IMR-90 (cell line): ENCODE measurements at regions not wholly inside any gene's neighbourhood (a gene's known extent, or its start where the extent isn't known, plus 50 kb on each side); places are given as distances from the start of the nearest gene placed in this dataset.

Experiments
- ATAC-seq: fragments of 200-7000 bp; cut with Tn5 transposase; 2 replicates; pipeline ENCODE4 v1.9.1; 2020; ENCODE audit warnings: low read depth, mild to moderate bottlenecking, moderate library complexity
- BruUV-seq: library from RNA; stranded (reverse); fragments of 400-500 nt; replicated peaks from 2 replicates; lab custom pipeline; 2021; lab: Mats Ljungman, UMichigan
- CTCF ChIA-PET: fragments of 300-600 bp; formaldehyde crosslinking; extraction: SDS; loops from one replicate; lab custom pipeline; 2021; ENCODE audit warnings: antibody characterized with exemption; lab: Yijun Ruan, JAX
- POLR2A ChIA-PET: fragments of 300-600 bp; sonication (Branson Sonifier 250); formaldehyde crosslinking; loops from one replicate; lab custom pipeline; 2022; ENCODE audit warnings: antibody characterized with exemption; ENCODE audit not compliant: unreplicated experiment; lab: Charles Lee
- DNase-seq: peaks from one replicate; pipeline ENCODE4 v3.0.0; 2013
- H2AFZ ChIP-seq: replicated peaks from 2 replicates; pipeline ENCODE3; 2013; ENCODE audit warnings: low read length, mild to moderate bottlenecking; ENCODE audit not compliant: poor library complexity
- H2AK5ac ChIP-seq: 2 replicates; pipeline ENCODE4 v1.6.1; 2013; ENCODE audit warnings: low read depth, low read length, inconsistent platforms
- H2AK9ac ChIP-seq: replicated peaks from 2 replicates; pipeline ENCODE3; 2013; ENCODE audit warnings: mild to moderate bottlenecking, low read depth, low read length, moderate library complexity; ENCODE audit not compliant: poor library complexity
- H2BK120ac ChIP-seq: 2 replicates; pipeline ENCODE4 v1.6.1; 2013; ENCODE audit warnings: low read depth, low read length, inconsistent platforms
- H2BK15ac ChIP-seq: 3 replicates; pipeline ENCODE4 v1.6.1; 2013; ENCODE audit warnings: low read depth, low read length, inconsistent platforms
- H2BK20ac ChIP-seq: 2 replicates; pipeline ENCODE4 v1.6.1; 2013; ENCODE audit warnings: low read depth, mild to moderate bottlenecking, inconsistent platforms, low read length, moderate library complexity
- H2BK5ac ChIP-seq: 2 replicates; pipeline ENCODE4 v1.6.1; 2013; ENCODE audit warnings: mild to moderate bottlenecking, low read depth, low read length, inconsistent platforms; ENCODE audit not compliant: poor library complexity, severe bottlenecking
- H3K14ac ChIP-seq: replicated peaks from 2 replicates; pipeline ENCODE4 v1.6.1; 2013; ENCODE audit warnings: low read depth, low read length, inconsistent platforms
- H3K18ac ChIP-seq: 2 replicates; pipeline ENCODE4 v1.6.1; 2013; ENCODE audit warnings: low read depth, low read length, control low read depth
- H3K23ac ChIP-seq: 2 replicates; pipeline ENCODE4 v1.6.1; 2013; ENCODE audit warnings: low read depth, low read length, inconsistent platforms
- H3K27ac ChIP-seq: 2 replicates; pipeline ENCODE4 v1.5.1; 2013; ENCODE audit warnings: mild to moderate bottlenecking, control low read depth, low read length; ENCODE audit not compliant: insufficient read depth
- H3K27me3 ChIP-seq: 2 replicates; pipeline ENCODE4 v1.6.1; 2013; ENCODE audit warnings: low read length; ENCODE audit not compliant: control insufficient read depth, insufficient read depth
- H3K36me3 ChIP-seq: 2 replicates; pipeline ENCODE4 v1.6.1; 2013; ENCODE audit warnings: low read length, mixed read lengths; ENCODE audit not compliant: control insufficient read depth, insufficient read depth
- H3K4ac ChIP-seq: 2 replicates; pipeline ENCODE4 v1.6.1; 2013; ENCODE audit warnings: low read depth, low read length, inconsistent platforms
- H3K4me1 ChIP-seq: 2 replicates; pipeline ENCODE4 v1.6.1; 2013; ENCODE audit warnings: low read length, mixed read lengths; ENCODE audit not compliant: control insufficient read depth, insufficient read depth
- H3K4me2 ChIP-seq: 2 replicates; pipeline ENCODE4 v1.6.1; 2013; ENCODE audit warnings: low read depth, mild to moderate bottlenecking, control low read depth, low read length, moderate library complexity
- H3K4me3 ChIP-seq: 2 replicates; pipeline ENCODE4 v1.5.1; 2013; ENCODE audit warnings: low read depth, mild to moderate bottlenecking, control low read depth, low read length, moderate library complexity; ENCODE audit not compliant: insufficient read depth
- H3K56ac ChIP-seq: 2 replicates; pipeline ENCODE4 v1.6.1; 2013; ENCODE audit warnings: low read length, inconsistent platforms; ENCODE audit not compliant: insufficient read depth; ENCODE audit errors: extremely low read depth
- H3K79me1 ChIP-seq, 2 experiments: 2 replicates each; pipeline ENCODE4 v1.6.1; 2013; ENCODE audit warnings: low read length in 2 of 2, inconsistent platforms in 1 of 2, low read depth in 1 of 2
- H3K9ac ChIP-seq: 2 replicates; pipeline ENCODE4 v1.6.1; 2013; ENCODE audit warnings: low read depth, low read length, control low read depth
- H3K9me1 ChIP-seq: 2 replicates; pipeline ENCODE4 v1.6.1; 2013; ENCODE audit warnings: low read length, inconsistent platforms; ENCODE audit not compliant: insufficient read depth
- H3K9me3 ChIP-seq: 2 replicates; pipeline ENCODE4 v1.6.1; 2013; ENCODE audit warnings: low read length; ENCODE audit not compliant: control insufficient read depth, insufficient read depth
- H4K20me1 ChIP-seq: 2 replicates; pipeline ENCODE4 v1.6.1; 2013; ENCODE audit warnings: low read length, inconsistent platforms; ENCODE audit not compliant: insufficient read depth
- H4K5ac ChIP-seq: 2 replicates; pipeline ENCODE4 v1.6.1; 2013; ENCODE audit warnings: mild to moderate bottlenecking, low read depth, low read length, control low read depth
- H4K8ac ChIP-seq, 2 experiments: 2 replicates each; pipeline ENCODE4 v1.6.1; 2013; ENCODE audit warnings: low read depth in 2 of 2, low read length in 2 of 2, control low read depth in 1 of 2, inconsistent platforms in 1 of 2
- H4K91ac ChIP-seq: 2 replicates; pipeline ENCODE4 v1.6.1; 2013; ENCODE audit warnings: low read depth, low read length, inconsistent platforms; ENCODE audit not compliant: insufficient read depth
- CEBPB ChIP-seq: IDR thresholded peaks from 2 replicates; pipeline ENCODE4 v1.6.1; 2012; ENCODE audit warnings: low read depth, low read length, improper control_type of control experiment
- FOS ChIP-seq: fragments of 150-350 bp; IDR thresholded peaks from 2 replicates; pipeline ENCODE4 v1.6.1; 2016; ENCODE audit warnings: low read depth, low read length
- MAZ ChIP-seq: IDR thresholded peaks from 2 replicates; pipeline ENCODE4 v1.6.1; 2012; ENCODE audit warnings: low read depth, mild to moderate bottlenecking, low read length, improper control_type of control experiment, moderate library complexity, borderline replicate concordance
- RAD21 ChIP-seq: IDR thresholded peaks from 2 replicates; pipeline ENCODE4 v1.6.1; 2012; ENCODE audit warnings: low read length, improper control_type of control experiment
- dilution Hi-C: fragments of 300-500 bp; cut with HindIII; formaldehyde crosslinking; loops from one replicate; pipeline ENCODE4 v1.14.3; 2018; ENCODE audit warnings: low sequenced_read_pairs; ENCODE audit not compliant: unreplicated experiment
- in situ Hi-C: fragments of 300-500 bp; cut with MboI; formaldehyde crosslinking; loops from 3 replicates; pipeline ENCODE4 v1.14.3; 2019; ENCODE audit warnings: low sequenced_read_pairs, inconsistent platforms, mixed read lengths
- intact Hi-C: fragments of 100-400 bp; cut with micrococcal nuclease; formaldehyde crosslinking; loops from 2 replicates; pipeline ENCODE4 v1.10.0; 2022
- TF ChIP-seq, protein P1 (sequence below): fragments of 150-350 bp; IDR thresholded peaks from 2 replicates; pipeline ENCODE4 v1.6.1; 2016; ENCODE audit warnings: low read depth, mild to moderate bottlenecking, low read length, moderate library complexity, borderline replicate concordance

DNA sequence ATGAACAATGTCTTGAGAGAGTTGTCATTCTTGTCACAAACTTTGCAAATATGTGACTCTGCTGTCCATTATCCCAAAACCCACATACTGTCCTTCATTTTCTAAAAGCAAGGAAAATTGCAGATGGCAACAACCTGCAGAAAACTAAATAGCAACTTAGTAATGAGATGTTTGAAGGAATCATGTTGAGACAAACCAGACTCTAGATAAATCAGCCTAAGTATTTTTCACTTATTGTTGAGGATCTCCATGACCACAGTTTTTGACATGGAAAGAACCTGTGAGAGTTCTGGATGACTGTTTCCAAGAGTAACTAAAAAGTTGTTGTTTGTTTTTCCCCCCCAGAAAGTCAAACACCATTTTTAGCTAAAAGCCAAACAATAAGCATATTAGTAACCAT lies 535.2 kb upstream of the ZNF608 start:
- Histone ChIP-seq H3K27ac (no peak overlapping the region), H3K9me1 (0 out of 2 replicates have a peak, but pooled peaks cover 2% of the 10 kb centered on the region), H4K91ac (no peak overlapping the region), H2AFZ (no peak overlapping the region), H3K79me1 (no peaks in the 10 kb centered on the region), H3K23ac (no peak overlapping the region), H3K4me2 (no peak overlapping the region), H3K9ac (no peak overlapping the region), H2BK5ac (no peak overlapping the region), H3K27me3 (no peaks in the 10 kb centered on the region), H2BK20ac (no peak overlapping the region), H4K20me1 (no peaks in the 10 kb centered on the region), H2BK15ac (no peak overlapping the region), H3K14ac (no peak overlapping the region), H3K56ac (no peak overlapping the region), H3K4ac (no peak overlapping the region), H3K4me1 (peaks cover 2% of the 10 kb centered on the region; the same call in 1 of the 2 replicates), H2BK120ac (no peak overlapping the region), H4K5ac (no peak overlapping the region), H3K18ac (no peak overlapping the region), H2AK9ac (no peak overlapping the region), H3K9me3 (no peaks in the 10 kb centered on the region), H4K8ac (no peak overlapping the region), H3K36me3 (no peaks in the 10 kb centered on the region), H2AK5ac (no peak overlapping the region), H3K4me3 (no peak overlapping the region)
- TF ChIP-seq MAZ (no peak), RAD21 (no peak), FOS (no peak), CEBPB (no peak)
- TF ChIP-seq, protein P1, sequence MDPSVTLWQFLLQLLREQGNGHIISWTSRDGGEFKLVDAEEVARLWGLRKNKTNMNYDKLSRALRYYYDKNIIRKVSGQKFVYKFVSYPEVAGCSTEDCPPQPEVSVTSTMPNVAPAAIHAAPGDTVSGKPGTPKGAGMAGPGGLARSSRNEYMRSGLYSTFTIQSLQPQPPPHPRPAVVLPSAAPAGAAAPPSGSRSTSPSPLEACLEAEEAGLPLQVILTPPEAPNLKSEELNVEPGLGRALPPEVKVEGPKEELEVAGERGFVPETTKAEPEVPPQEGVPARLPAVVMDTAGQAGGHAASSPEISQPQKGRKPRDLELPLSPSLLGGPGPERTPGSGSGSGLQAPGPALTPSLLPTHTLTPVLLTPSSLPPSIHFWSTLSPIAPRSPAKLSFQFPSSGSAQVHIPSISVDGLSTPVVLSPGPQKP, result no peak
- ATAC-seq (no peak), DNase-seq (no peak)
- ChIA-PET CTCF (no interaction called here), POLR2A (no interaction called here)
- intact Hi-C loops (no loop called here), in situ Hi-C loops (no loop called here), dilution Hi-C loops (no loop called here)
- BruUV-seq, result no TSS peak
